ENCODE measurements at regions not wholly inside any gene's neighbourhood (a gene's known extent, or its start where the extent isn't known, plus 50 kb on each side); places are given as distances from the start of the nearest gene placed in this dataset.
"Not testable (repeated sequence)": the region's sequence is repeated elsewhere in the genome, so short reads cannot be mapped to it uniquely, and the experiment has no call there.

- no peak for DNase-seq (ENCODE audit: low read depth, low spot score)
Measured at GRCh38 chr4:82192017-82192673, 181.6 kb downstream of the HNRNPD start.

GRCh38 chr4:82181789-82182188 lies 192.0 kb downstream of the HNRNPD start:
- DNase-seq (ENCODE audit: low read depth, low spot score): no peak

GRCh38 chr4:82172186-82172585 lies 201.6 kb downstream of the HNRNPD start:
- DNase-seq (ENCODE audit: low read depth, low spot score): no peak

DNA sequence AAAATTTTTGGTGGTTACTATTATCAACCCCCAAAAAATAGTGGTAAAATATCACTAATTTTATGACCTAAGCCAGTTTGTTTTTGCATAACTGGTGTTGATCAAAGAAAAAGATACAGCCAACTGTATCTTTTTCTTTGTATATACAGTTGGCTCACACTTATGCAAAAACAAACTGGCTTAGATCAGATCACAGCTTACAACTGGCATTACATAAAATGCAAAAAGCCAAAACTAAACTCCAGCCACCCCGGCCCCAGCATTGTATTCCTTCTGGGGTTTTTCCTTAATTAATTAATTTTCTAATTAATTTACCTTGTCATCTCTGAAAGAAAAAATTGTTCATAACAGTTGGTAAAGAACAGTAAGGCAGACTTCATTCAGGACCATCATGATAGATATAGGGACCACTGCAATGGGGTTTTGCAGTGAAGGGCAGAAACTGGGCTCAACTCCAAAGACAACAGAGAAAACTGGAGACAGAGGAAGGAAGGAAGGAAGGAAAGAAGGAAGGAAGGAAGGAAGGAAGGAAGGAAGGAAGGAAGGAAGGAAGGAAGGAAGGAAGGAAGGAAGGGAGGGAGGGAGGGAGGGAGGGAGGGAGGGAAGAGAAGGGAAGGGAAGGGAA lies 202.1 kb downstream of the HNRNPD start:
- DNase-seq (ENCODE audit: low read depth, low spot score): no peak

GRCh38 chr4:82149750-82150149 lies 224.0 kb downstream of the HNRNPD start:
- no peak for DNase-seq (ENCODE audit: low read depth, low spot score)

DNA sequence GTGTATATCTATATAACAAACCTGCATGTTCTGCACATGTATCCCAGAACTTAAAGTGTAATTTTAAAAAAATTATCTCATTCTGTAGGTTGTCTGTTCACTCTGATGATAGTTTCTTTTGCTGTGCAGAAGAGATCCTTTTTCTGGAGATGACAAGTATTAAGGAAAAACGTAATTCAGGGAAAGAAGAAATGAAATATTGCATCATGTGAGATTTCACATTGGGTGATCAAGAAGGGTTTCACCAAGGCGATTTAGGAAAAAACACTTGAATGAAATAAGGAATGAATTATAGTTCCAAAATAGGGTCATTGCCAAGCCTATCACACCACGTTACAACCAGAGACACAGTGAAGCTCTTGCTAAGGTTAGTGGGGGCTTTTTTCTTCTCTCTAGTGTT lies 227.9 kb downstream of the HNRNPD start:
- DNase-seq (ENCODE audit: low read depth, low spot score): no peak

DNA sequence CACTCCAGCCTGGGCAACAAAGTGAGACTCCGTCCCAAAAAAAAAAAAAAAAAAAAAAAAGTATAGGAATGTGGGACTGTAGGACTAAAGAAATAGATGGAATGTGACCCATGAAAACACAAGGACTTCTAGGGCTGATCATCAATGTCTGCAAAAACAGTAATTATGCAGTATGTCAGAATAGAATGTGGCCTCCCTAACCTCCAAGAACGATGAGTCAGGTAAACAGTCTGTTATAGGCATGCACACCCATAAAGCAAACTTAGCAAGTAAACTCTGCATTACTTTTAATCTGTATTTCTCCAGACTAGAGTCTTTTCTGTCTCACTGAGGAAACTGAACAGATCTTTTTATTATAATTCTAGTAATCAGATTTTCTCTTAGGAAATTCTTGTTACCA lies 233.4 kb downstream of the HNRNPD start:
- no peak for DNase-seq (ENCODE audit: low read depth, low spot score)

DNA sequence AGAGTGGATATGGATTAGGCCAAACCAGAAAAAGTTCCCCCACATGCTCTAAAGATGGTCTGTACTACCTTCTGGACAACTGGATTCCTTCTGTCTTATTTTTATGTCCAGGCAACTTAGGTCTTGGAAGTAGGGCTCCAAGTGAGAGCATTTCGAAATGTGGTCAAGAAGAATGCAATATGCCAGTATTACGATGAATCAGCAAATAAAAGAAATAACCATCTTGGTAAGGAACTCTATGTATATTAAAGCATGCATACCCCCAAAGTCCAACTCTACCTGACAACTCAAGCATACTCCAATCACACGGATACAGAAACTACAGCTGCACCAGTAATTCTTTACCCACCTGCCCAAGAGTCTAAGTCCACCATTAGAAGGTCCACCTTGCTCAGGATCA lies 234.5 kb downstream of the HNRNPD start:
- DNase-seq (ENCODE audit: low read depth, low spot score): no peak

GRCh38 chr4:82138374-82138773 lies 235.4 kb downstream of the HNRNPD start:
- no peak for DNase-seq (ENCODE audit: low read depth, low spot score)

- DNase-seq (ENCODE audit: low read depth, low spot score): no peak
Measured at GRCh38 chr4:82136161-82136801, 237.5 kb downstream of the HNRNPD start.

- DNase-seq (ENCODE audit: low read depth, low spot score): no peak
Measured at GRCh38 chr4:82128355-82128754, 245.4 kb downstream of the HNRNPD start.

DNA sequence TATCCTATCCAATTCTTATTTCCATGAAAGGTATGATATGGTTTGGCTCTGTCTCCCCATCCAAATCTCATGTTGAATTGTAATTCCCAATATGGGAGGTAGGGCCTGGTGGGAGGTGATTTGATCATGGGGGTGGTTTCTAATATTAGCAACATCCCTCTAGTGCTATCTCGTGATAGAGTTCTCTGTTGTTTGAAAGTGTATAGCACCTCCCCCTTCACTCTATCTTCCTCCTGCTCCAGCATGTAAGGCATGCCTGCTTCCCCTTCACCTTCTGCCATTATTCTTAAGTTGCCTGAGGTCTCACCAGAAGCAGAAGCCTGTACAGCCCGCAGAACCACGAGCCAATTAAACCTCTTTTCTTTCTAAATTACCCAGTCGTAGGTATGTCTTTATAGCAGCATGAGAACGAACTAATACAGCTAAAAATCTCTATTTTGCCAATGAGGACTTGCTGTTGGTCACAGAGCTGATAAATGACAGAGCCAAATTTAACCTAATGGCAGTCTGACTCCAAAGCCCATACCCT lies 247.2 kb downstream of the HNRNPD start:
- no peak for DNase-seq (ENCODE audit: low read depth, low spot score)

GRCh38 chr4:82125787-82126297 lies 247.9 kb downstream of the HNRNPD start:
- no peak for DNase-seq (ENCODE audit: low read depth, low spot score)

GRCh38 chr4:82124932-82125786 lies 248.6 kb downstream of the HNRNPD start:
- no peak for DNase-seq (ENCODE audit: low read depth, low spot score)

DNA sequence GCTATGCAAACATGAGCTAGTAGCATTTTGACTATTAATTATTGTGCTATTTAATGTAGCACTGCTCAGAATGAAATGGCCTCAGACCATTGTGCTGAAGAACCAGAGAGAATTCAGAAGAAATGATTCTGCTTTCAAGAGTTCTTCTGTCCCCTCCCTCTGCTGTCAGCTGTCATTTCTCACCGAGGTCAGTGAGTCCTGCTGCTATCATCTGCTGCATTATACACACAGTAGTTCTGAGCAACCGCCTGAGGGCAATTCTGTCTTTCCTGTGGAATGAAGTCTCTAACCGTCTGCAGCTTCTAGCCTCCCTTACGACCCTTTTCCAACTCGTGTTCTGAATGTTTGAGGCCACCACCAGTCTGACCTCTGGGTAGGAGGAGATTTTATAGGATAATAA lies 249.4 kb downstream of the HNRNPD start:
- DNase-seq (ENCODE audit: low read depth, low spot score): no peak

DNA sequence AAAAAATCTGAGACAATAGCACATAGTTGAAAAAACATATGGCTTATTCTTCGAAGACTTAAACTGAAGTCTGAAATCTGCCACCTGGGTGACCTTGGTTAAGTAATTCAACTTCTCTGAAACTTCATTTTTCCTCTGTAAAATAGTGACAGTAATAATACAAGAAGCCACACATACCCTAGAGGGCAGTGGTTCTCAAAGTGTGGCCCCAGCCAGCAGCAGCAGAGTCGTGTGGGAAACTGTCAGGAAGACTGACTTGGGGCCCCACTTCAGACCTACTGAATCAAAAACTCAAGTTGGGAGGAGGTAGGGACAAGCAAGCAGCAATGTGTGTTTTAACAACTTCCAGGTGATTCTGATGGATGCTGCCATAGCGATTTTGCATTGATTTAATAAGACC lies 249.9 kb downstream of the HNRNPD start:
- no peak for DNase-seq (ENCODE audit: low read depth, low spot score)

DNA sequence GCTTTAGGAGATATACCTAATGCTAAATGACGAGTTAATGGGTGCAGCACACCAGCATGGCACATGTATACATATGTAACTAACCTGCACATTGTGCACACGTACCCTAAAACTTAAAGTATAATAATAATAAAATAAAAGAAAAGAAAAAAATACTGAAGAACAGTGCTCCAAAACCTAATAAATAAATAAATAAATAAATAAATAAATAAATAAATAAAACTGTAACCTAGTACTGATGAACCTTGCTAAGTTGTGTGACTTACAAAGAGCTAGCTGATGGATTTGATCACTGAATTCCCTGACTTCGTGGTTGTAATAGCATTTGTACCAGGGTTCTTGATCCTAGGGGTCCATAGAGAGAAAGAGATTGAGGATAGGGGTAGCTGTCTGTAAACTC lies 258.6 kb downstream of the HNRNPD start:
- DNase-seq (ENCODE audit: low read depth, low spot score): not testable (repeated sequence)

DNA sequence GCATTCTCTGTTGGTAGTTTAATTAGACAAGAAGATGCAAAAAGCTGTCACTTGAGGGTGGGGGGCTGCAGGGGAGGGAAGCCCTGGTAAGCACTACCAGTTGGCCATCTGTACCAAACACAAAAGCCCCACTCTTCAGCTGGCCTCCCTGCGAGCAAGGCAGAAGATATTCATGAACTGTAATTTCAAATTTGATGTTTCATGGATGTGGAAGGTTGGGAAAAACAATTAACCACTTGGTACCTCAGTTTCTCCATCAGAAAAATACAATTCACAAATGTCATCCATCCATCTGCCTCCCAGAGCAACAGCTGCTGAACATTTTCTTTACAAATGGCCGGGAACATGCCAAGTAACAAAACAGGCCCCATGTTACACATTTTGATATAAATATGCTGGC lies 265.3 kb downstream of the HNRNPD start:
- DNase-seq (ENCODE audit: low read depth, low spot score): no peak

DNA sequence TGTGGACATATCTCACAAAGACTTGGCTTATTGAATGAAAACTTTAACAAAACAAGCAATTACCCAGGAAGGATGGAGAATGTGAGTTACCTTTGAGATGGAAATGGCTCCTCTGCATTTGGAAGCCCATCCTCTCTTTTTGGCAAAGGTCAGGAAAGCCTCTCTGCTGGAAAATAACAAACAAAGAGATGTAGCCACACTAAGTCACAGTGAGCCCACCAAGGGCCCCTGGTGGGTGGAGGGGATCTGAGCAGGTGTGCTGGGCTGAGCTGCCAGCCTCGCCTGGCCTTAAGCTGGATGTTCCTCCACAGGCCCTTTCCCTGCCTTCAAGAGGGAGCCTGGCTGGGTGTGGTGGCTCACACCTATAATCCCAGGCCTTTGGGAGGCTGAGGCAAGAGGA lies 269.2 kb downstream of the HNRNPD start:
- peak; percentile 28 for DNase-seq (ENCODE audit: low read depth, low spot score)

DNA sequence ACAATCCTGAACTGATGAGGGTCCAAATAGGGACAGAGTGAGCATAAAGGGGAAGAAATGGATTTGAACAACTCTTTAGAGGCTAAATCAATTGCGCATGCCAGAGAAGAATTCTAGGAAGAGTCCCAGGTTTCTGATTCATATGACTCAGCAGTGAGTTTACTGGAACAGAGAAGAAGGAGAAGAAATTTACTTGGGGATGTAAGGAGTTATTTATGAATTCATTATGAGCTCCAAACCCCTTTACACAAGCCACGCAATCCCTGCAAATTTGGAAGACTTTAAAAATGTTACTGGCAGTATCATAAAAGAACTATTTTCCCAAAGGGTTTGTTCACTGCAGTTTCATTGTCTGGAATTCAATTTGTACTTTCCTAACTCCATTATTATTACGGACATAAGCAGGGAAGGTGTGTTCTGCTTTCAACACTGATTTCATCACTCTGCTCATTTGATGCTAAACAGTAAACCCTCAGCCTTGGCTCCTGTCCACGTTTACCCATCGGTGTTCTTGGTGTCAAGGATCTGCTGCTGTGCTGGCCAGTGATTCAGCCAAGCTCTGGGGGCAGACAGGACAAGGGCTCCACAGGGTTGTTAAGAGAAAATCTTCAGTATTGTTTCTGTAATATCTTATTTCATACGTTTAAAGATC lies 273.7 kb downstream of the HNRNPD start:
- no peak for DNase-seq (ENCODE audit: low read depth, low spot score)

- DNase-seq (ENCODE audit: low read depth, low spot score): no peak
Measured at GRCh38 chr4:82097504-82097903, 276.3 kb downstream of the HNRNPD start.

Measured in iPS DF 19.7 (cell line).